ENCODE measurements at regions not wholly inside any gene's neighbourhood (a gene's known extent, or its start where the extent isn't known, plus 50 kb on each side); places are given as distances from the start of the nearest gene placed in this dataset.

DNA sequence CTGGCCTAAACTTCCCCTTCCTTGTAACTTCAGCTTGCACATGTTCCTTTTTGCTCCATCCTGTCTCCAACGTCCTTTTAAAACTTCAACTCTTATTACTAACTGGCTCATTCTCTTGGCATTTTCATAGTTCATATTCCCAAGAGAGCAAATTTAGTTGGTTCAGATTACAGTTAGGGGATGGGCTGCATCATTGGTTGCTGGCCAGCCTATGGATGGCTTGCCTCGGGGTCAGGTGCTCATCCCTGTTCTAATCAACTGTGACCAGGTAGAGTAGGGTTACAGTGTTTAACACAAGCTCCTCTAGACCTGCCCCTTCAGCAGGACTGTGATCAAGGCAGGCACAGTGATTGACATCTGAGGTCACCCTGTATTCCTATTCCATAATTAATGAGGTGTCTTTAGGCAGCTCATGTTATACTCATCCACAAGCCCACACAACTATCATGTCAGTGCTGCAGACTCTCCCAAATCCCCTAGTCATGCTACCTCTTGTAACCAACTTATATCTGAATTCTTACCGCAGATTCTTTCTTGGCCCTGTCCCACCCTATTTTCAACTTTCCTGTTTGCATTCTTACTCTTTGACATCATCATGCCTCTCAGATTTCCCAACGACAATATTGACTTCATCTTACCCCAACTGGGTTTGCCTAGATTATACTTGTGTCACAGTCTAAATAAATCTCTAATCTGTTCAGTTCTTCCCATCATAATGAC is 293.3 kb downstream of the MTX2 start:
- TF ChIP-seq, protein P1, sequence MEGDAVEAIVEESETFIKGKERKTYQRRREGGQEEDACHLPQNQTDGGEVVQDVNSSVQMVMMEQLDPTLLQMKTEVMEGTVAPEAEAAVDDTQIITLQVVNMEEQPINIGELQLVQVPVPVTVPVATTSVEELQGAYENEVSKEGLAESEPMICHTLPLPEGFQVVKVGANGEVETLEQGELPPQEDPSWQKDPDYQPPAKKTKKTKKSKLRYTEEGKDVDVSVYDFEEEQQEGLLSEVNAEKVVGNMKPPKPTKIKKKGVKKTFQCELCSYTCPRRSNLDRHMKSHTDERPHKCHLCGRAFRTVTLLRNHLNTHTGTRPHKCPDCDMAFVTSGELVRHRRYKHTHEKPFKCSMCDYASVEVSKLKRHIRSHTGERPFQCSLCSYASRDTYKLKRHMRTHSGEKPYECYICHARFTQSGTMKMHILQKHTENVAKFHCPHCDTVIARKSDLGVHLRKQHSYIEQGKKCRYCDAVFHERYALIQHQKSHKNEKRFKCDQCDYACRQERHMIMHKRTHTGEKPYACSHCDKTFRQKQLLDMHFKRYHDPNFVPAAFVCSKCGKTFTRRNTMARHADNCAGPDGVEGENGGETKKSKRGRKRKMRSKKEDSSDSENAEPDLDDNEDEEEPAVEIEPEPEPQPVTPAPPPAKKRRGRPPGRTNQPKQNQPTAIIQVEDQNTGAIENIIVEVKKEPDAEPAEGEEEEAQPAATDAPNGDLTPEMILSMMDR (IDR thresholded peaks at IDR 0.05), result no peak
- no peak for TF ChIP-seq POLR2A (IDR thresholded peaks at IDR 0.05)

Data from Peyer's patch (tissue), 4 donors.